Breast epithelium (tissue), 3 donors: ENCODE measurements at regions not wholly inside any gene's neighbourhood (a gene's known extent, or its start where the extent isn't known, plus 50 kb on each side); places are given as distances from the start of the nearest gene placed in this dataset.
"Not testable (repeated sequence)": the region's sequence is repeated elsewhere in the genome, so short reads cannot be mapped to it uniquely, and the experiment has no call there.

Source experiments
- POLR2AphosphoS5 ChIP-seq, 3 donors: sonication (generic); formaldehyde crosslinking; IDR thresholded peaks; one replicate each; pipeline ENCODE4 v1.6.1; 2017; ENCODE audit warnings: antibody characterized with exemption in 3 of 3
- TF ChIP-seq, protein P1 (sequence below), 3 donors: fragments of 450-650 bp; IDR thresholded peaks; one replicate each; pipeline ENCODE4 v1.5.1; 2016 to 2017; ENCODE audit warnings: antibody characterized with exemption in 3 of 3, mild to moderate bottlenecking in 3 of 3, moderate library complexity in 3 of 3

DNA sequence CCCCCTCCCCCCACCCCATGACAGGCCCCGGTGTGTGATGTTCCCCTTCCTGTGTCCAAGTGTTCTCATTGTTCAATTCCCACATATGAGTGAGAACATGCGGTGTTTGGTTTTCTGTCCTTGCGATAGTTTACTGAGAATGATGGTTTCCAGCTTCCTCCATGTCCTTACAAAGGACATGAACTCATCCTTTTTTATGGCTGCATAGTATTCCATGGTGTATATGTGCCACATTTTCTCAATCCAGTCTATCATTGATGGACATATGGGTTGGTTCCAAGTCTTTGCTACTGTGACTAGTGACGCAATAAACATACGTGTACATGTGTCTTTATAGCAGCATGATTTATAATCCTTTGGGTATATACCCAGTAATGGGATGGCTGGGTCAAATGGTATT is 95.6 kb downstream of the PRR15 start:
- TF ChIP-seq, protein P1, sequence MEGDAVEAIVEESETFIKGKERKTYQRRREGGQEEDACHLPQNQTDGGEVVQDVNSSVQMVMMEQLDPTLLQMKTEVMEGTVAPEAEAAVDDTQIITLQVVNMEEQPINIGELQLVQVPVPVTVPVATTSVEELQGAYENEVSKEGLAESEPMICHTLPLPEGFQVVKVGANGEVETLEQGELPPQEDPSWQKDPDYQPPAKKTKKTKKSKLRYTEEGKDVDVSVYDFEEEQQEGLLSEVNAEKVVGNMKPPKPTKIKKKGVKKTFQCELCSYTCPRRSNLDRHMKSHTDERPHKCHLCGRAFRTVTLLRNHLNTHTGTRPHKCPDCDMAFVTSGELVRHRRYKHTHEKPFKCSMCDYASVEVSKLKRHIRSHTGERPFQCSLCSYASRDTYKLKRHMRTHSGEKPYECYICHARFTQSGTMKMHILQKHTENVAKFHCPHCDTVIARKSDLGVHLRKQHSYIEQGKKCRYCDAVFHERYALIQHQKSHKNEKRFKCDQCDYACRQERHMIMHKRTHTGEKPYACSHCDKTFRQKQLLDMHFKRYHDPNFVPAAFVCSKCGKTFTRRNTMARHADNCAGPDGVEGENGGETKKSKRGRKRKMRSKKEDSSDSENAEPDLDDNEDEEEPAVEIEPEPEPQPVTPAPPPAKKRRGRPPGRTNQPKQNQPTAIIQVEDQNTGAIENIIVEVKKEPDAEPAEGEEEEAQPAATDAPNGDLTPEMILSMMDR (IDR thresholded peaks at IDR 0.05) = not testable (repeated sequence)
- not testable (repeated sequence) for TF ChIP-seq POLR2AphosphoS5 (IDR thresholded peaks at IDR 0.05)
